Lower lobe of right lung (tissue), 2 donors: ENCODE measurements at regions not wholly inside any gene's neighbourhood (a gene's known extent, or its start where the extent isn't known, plus 50 kb on each side); places are given as distances from the start of the nearest gene placed in this dataset.

Source experiments
- ATAC-seq, 2 donors: fragments of 200-7000 bp; cut with Tn5 transposase; one replicate each; pipeline ENCODE4 v1.9.1; 2020 to 2022; ENCODE audit warnings: mild to moderate bottlenecking in 2 of 2, moderate library complexity in 2 of 2
- DNase-seq: peaks from one replicate; pipeline ENCODE4 v3.0.0-alpha.2; 2020
- H3K27ac ChIP-seq: fragments of 200-600 bp; one replicate; pipeline ENCODE4 v1.8.0; 2022
- H3K27me3 ChIP-seq: fragments of 200-600 bp; one replicate; pipeline ENCODE4 v1.8.0; 2022; ENCODE audit warnings: low read depth
- H3K36me3 ChIP-seq: fragments of 200-600 bp; one replicate; pipeline ENCODE4 v1.8.0; 2022; ENCODE audit warnings: mild to moderate bottlenecking
- H3K4me1 ChIP-seq: fragments of 200-600 bp; one replicate; pipeline ENCODE4 v1.8.0; 2022
- H3K4me3 ChIP-seq: fragments of 200-600 bp; one replicate; pipeline ENCODE4 v1.8.0; 2022; ENCODE audit warnings: mild to moderate bottlenecking
- H3K9me3 ChIP-seq: fragments of 200-600 bp; one replicate; pipeline ENCODE4 v1.8.0; 2022
- CTCF ChIP-seq: fragments of 200-600 bp; IDR thresholded peaks from one replicate; pipeline ENCODE4 v1.8.0; 2022; ENCODE audit warnings: antibody characterized with exemption, mild to moderate bottlenecking
- intact Hi-C: fragments of 100-400 bp; cut with DNase I; formaldehyde crosslinking; loops from one replicate; pipeline ENCODE4 v1.11.0; 2022
- donor health status: DM: no; HTN: yes; CAD: no; lungs with severe emphysema.

- Histone ChIP-seq H3K27ac (no peak overlapping the region), H3K4me1 (no peaks in the 10 kb centered on the region), H3K27me3 (no peaks in the 10 kb centered on the region), H3K4me3 (no peak overlapping the region), H3K9me3 (no peaks in the 10 kb centered on the region), H3K36me3 (no peaks in the 10 kb centered on the region)
- no peak for ATAC-seq
- intact Hi-C loops = no loop called here
- no peak for DNase-seq
- TF ChIP-seq CTCF = no peak
Observed at GRCh38 chr10:120111628-120112027, 219.1 kb downstream of the SEC23IP start.

- intact Hi-C loops = no loop called here
- no peak overlapping the region for H3K4me3 ChIP-seq
- DNase-seq (no peak), ATAC-seq (no peak)
- H3K4me1 ChIP-seq = no peaks in the 10 kb centered on the region
- no peaks in the 10 kb centered on the region for H3K36me3 ChIP-seq
- H3K27ac ChIP-seq = no peak overlapping the region
- H3K27me3 ChIP-seq = peaks cover 3% of the 10 kb centered on the region
- no peaks in the 10 kb centered on the region for H3K9me3 ChIP-seq
- TF ChIP-seq CTCF = no peak
Observed at GRCh38 chr10:120112809-120113208, 220.3 kb downstream of the SEC23IP start.

- Histone ChIP-seq H3K4me3 (no peak overlapping the region), H3K36me3 (no peaks in the 10 kb centered on the region), H3K27ac (no peak overlapping the region), H3K27me3 (peaks cover 3% of the 10 kb centered on the region), H3K4me1 (no peaks in the 10 kb centered on the region), H3K9me3 (no peaks in the 10 kb centered on the region)
- ATAC-seq (no peak), DNase-seq (no peak)
- intact Hi-C loops = no loop called here
- no peak for TF ChIP-seq CTCF
Observed at GRCh38 chr10:120115959-120116358, 223.4 kb downstream of the SEC23IP start.

- Histone ChIP-seq H3K36me3 (no peaks in the 10 kb centered on the region), H3K4me1 (no peaks in the 10 kb centered on the region), H3K27ac (no peak overlapping the region), H3K4me3 (no peak overlapping the region), H3K9me3 (no peaks in the 10 kb centered on the region), H3K27me3 (peaks cover 3% of the 10 kb centered on the region)
- TF ChIP-seq CTCF = no peak
- intact Hi-C loops = no loop called here
- no peak for DNase-seq
- no peak for ATAC-seq
Observed at GRCh38 chr10:120121768-120122167, 229.2 kb downstream of the SEC23IP start.

- ATAC-seq = no peak
- no peak for TF ChIP-seq CTCF
- intact Hi-C loops = no loop called here
Observed at GRCh38 chr10:120131183-120131582, 238.7 kb downstream of the SEC23IP start.

GRCh38 chr10:120132811-120133210 lies 240.3 kb downstream of the SEC23IP start:
- Histone ChIP-seq H3K9me3 (no peaks in the 10 kb centered on the region), H3K36me3 (no peaks in the 10 kb centered on the region), H3K4me3 (no peak overlapping the region), H3K27me3 (peaks cover 5% of the 10 kb centered on the region), H3K4me1 (no peaks in the 10 kb centered on the region), H3K27ac (no peak overlapping the region)
- ATAC-seq (no peak), DNase-seq (no peak)
- TF ChIP-seq CTCF = no peak
- intact Hi-C loops = no loop called here

More at GRCh38 chr10:120131183-120131582, 238.7 kb downstream of the SEC23IP start:
- H3K4me3 ChIP-seq = no peak overlapping the region
- no peaks in the 10 kb centered on the region for H3K4me1 ChIP-seq
- H3K36me3 ChIP-seq = no peaks in the 10 kb centered on the region
- H3K27ac ChIP-seq = no peak overlapping the region
- no peak for DNase-seq
- peaks cover 5% of the 10 kb centered on the region for H3K27me3 ChIP-seq
- no peaks in the 10 kb centered on the region for H3K9me3 ChIP-seq
